GM21737 (cell line): ENCODE measurements at regions not wholly inside any gene's neighbourhood (a gene's known extent, or its start where the extent isn't known, plus 50 kb on each side); places are given as distances from the start of the nearest gene placed in this dataset.
A peak's percentile ranks its signal among the peaks of the same experiment; 100 is the strongest.
"Not testable (repeated sequence)": the region's sequence is repeated elsewhere in the genome, so short reads cannot be mapped to it uniquely, and the experiment has no call there.

Experiments used
- ATAC-seq: cut with Tn5 transposase; IDR thresholded peaks from one replicate; pipeline ENCODE4 v1.9.1; 2021; ENCODE audit warnings: mild to moderate bottlenecking, moderate library complexity; ENCODE audit not compliant: unreplicated experiment

GRCh38 chr11:103584021-103584420 is 452.4 kb upstream of the DDI1 start:
- no peak for ATAC-seq

- no peak for ATAC-seq
Measured at GRCh38 chr11:103584720-103585119, 451.7 kb upstream of the DDI1 start.

GRCh38 chr11:103585401-103585800 is 451.0 kb upstream of the DDI1 start:
- no peak for ATAC-seq

- no peak for ATAC-seq
Measured at GRCh38 chr11:103585911-103586310, 450.5 kb upstream of the DDI1 start.

- no peak for ATAC-seq
Measured at GRCh38 chr11:103586756-103587155, 449.7 kb upstream of the DDI1 start.

GRCh38 chr11:103587901-103588788 is 448.3 kb upstream of the DDI1 start:
- ATAC-seq: no peak

GRCh38 chr11:103591554-103591953 is 444.9 kb upstream of the DDI1 start:
- ATAC-seq: no peak

GRCh38 chr11:103594283-103594682 is 442.2 kb upstream of the DDI1 start:
- ATAC-seq: no peak

- ATAC-seq: no peak
Measured at GRCh38 chr11:103596315-103596714, 440.1 kb upstream of the DDI1 start.

- peak; percentile 82 for ATAC-seq
Measured at GRCh38 chr11:103601225-103601846, 435.1 kb upstream of the DDI1 start.

- ATAC-seq: no peak
Measured at GRCh38 chr11:103602840-103603239, 433.6 kb upstream of the DDI1 start.

GRCh38 chr11:103604310-103604709 is 432.1 kb upstream of the DDI1 start:
- no peak for ATAC-seq

GRCh38 chr11:103608566-103608965 is 427.9 kb upstream of the DDI1 start:
- no peak for ATAC-seq

- no peak for ATAC-seq
Measured at GRCh38 chr11:103609117-103610066, 427.0 kb upstream of the DDI1 start.

- ATAC-seq: no peak
Measured at GRCh38 chr11:103610435-103610834, 426.0 kb upstream of the DDI1 start.

- ATAC-seq: not testable (repeated sequence)
Measured at GRCh38 chr11:103611526-103612260, 424.7 kb upstream of the DDI1 start.

GRCh38 chr11:103612451-103612850 is 424.0 kb upstream of the DDI1 start:
- not testable (repeated sequence) for ATAC-seq

- ATAC-seq: not testable (repeated sequence)
Measured at GRCh38 chr11:103616586-103616985, 419.9 kb upstream of the DDI1 start.

GRCh38 chr11:103618528-103618927 is 417.9 kb upstream of the DDI1 start:
- ATAC-seq: no peak

- no peak for ATAC-seq
Measured at GRCh38 chr11:103619480-103619879, 417.0 kb upstream of the DDI1 start.
